ENCODE measurements at regions not wholly inside any gene's neighbourhood (a gene's known extent, or its start where the extent isn't known, plus 50 kb on each side); places are given as distances from the start of the nearest gene placed in this dataset.

DNA sequence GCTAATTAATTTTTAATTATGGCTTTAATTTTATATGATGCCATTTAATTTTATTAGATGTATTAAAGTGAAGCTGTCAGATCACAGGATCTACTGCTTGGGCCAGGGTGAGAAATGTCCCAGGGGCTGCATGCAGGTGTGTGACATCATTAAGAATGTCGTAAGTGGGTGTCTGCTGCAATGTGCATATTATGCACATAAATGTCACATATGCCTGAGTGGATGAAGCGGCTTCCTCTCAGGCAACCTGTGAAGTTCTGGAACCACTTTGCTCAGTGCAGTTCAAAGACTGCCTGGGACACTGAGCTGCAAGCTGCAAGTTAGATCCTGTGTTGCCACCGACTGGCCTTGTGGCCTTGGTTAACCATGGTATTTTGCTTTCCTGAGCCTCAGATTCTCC lies 355.0 kb downstream of the UQCRFS1 start:
- ChIA-PET RAD21 (ENCODE audit: unreplicated experiment) (no interaction called here), SMC1A (ENCODE audit: uncharacterized antibody, unreplicated experiment) (no interaction called here), CTCF (interaction anchor here (0.7 kb wide), 2 partner anchors 24 to 121 kb away, joined by 4 to 7 read pairs; no protein-coding TSS in a partner anchor), POLR2A (no interaction called here)
- 13% methylated on average over 3 of the region's 3 CpGs for WGBS (ENCODE audit: insufficient coverage, insufficient replicate concordance, low lambda C conversion rate, missing lambda C conversion rate)
- Histone ChIP-seq H3K4me3 (no peak overlapping the region), H3K9ac (ENCODE audit: control insufficient read depth, insufficient read depth, low read length) (no peak overlapping the region), H3K27ac (ENCODE audit: control insufficient read depth, insufficient read depth) (no peak overlapping the region), H2AFZ (ENCODE audit: control insufficient read depth, low read depth, low read length) (no peak overlapping the region), H3K36me3 (ENCODE audit: control insufficient read depth in 2 of 2, insufficient read depth in 2 of 2, low read length in 1 of 2) (no peaks in the 10 kb centered on the region), H3K4me1 (ENCODE audit: control insufficient read depth, insufficient read depth, low read length) (no peaks in the 10 kb centered on the region), H3K79me2 (ENCODE audit: control insufficient read depth, insufficient read depth, low read length) (no peaks in the 10 kb centered on the region), H3K9me3 (replicated peaks; ENCODE audit: control insufficient read depth, insufficient read depth, low read length) (no peaks in the 10 kb centered on the region; the same call in 2 of the 3 replicates), H3K4me2 (ENCODE audit: control insufficient read depth, insufficient read depth) (no peak overlapping the region), H3K27me3 (replicated peaks in 1 of 2; ENCODE audit: control insufficient read depth in 2 of 2, insufficient read depth in 2 of 2, low read length in 1 of 2) (no peaks in the 10 kb centered on the region), H4K20me1 (ENCODE audit: control insufficient read depth, insufficient read depth) (no peaks in the 10 kb centered on the region)
- ATAC-seq (no peak), DNase-seq (ENCODE audit: low read depth, low spot score) (no peak), FAIRE-seq (no peak)
- no TSS peak for BruUV-seq (replicated peaks)
- TF ChIP-seq SMAD5 (IDR thresholded peaks at IDR 0.05; ENCODE audit: low read depth) (no peak), MEF2A (IDR thresholded peaks at IDR 0.05; ENCODE audit: insufficient read depth, low read depth, low read length) (no peak), KAT2A (conservative IDR thresholded peaks at IDR 0.05; ENCODE audit: control insufficient read depth, low read depth, low read length) (no peak), NFYB (IDR thresholded peaks at IDR 0.05; ENCODE audit: insufficient read depth, low read depth, low read length) (no peak), RAD21 (IDR thresholded peaks at IDR 0.05; ENCODE audit: insufficient read depth, low read depth, low read length) (no peak), CHD2 (IDR thresholded peaks at IDR 0.05; ENCODE audit: borderline replicate concordance, low read depth, low read length) (no peak), CEBPB (IDR thresholded peaks at IDR 0.05; ENCODE audit: borderline replicate concordance in 1 of 2, low read depth in 2 of 2, low read length in 2 of 2) (no peak), HCFC1 (IDR thresholded peaks at IDR 0.05; ENCODE audit: low read length) (no peak), KLF5 (IDR thresholded peaks at IDR 0.05; ENCODE audit: partially characterized antibody) (no peak), MYB (IDR thresholded peaks at IDR 0.05; ENCODE audit: borderline replicate concordance, low read depth, low read length) (no peak), BMI1 (IDR thresholded peaks at IDR 0.05; ENCODE audit: borderline replicate concordance) (no peak), RFX5 (IDR thresholded peaks at IDR 0.05; ENCODE audit: low read depth, low read length) (no peak), ETV6 (conservative IDR thresholded peaks at IDR 0.05 in 1 of 2, IDR thresholded peaks at IDR 0.05 in 1 of 2; ENCODE audit: borderline replicate concordance in 1 of 2, low read depth in 1 of 2) (no peak), GATAD2B (conservative IDR thresholded peaks at IDR 0.05; ENCODE audit: low read depth) (no peak), NR2F1 (conservative IDR thresholded peaks at IDR 0.05) (no peak)
- TF ChIP-seq, protein P1, sequence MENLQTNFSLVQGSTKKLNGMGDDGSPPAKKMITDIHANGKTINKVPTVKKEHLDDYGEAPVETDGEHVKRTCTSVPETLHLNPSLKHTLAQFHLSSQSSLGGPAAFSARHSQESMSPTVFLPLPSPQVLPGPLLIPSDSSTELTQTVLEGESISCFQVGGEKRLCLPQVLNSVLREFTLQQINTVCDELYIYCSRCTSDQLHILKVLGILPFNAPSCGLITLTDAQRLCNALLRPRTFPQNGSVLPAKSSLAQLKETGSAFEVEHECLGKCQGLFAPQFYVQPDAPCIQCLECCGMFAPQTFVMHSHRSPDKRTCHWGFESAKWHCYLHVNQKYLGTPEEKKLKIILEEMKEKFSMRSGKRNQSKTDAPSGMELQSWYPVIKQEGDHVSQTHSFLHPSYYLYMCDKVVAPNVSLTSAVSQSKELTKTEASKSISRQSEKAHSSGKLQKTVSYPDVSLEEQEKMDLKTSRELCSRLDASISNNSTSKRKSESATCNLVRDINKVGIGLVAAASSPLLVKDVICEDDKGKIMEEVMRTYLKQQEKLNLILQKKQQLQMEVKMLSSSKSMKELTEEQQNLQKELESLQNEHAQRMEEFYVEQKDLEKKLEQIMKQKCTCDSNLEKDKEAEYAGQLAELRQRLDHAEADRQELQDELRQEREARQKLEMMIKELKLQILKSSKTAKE (IDR thresholded peaks at IDR 0.05; ENCODE audit: low read depth, poor library complexity, severe bottlenecking), result no peak
- TF ChIP-seq, protein P2, sequence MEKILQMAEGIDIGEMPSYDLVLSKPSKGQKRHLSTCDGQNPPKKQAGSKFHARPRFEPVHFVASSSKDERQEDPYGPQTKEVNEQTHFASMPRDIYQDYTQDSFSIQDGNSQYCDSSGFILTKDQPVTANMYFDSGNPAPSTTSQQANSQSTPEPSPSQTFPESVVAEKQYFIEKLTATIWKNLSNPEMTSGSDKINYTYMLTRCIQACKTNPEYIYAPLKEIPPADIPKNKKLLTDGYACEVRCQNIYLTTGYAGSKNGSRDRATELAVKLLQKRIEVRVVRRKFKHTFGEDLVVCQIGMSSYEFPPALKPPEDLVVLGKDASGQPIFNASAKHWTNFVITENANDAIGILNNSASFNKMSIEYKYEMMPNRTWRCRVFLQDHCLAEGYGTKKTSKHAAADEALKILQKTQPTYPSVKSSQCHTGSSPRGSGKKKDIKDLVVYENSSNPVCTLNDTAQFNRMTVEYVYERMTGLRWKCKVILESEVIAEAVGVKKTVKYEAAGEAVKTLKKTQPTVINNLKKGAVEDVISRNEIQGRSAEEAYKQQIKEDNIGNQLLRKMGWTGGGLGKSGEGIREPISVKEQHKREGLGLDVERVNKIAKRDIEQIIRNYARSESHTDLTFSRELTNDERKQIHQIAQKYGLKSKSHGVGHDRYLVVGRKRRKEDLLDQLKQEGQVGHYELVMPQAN (conservative IDR thresholded peaks at IDR 0.05), result no peak
- intact Hi-C loops (cut with micrococcal nuclease; ENCODE audit: unreplicated experiment), result no loop called here
- in situ Hi-C loops (cut with MboI), result no loop called here
